GM19397 (cell line): ENCODE measurements at regions not wholly inside any gene's neighbourhood (a gene's known extent, or its start where the extent isn't known, plus 50 kb on each side); places are given as distances from the start of the nearest gene placed in this dataset.
"Not testable (repeated sequence)": the region's sequence is repeated elsewhere in the genome, so short reads cannot be mapped to it uniquely, and the experiment has no call there.

Source experiments
- ATAC-seq: cut with Tn5 transposase; IDR thresholded peaks from one replicate; pipeline ENCODE4 v1.9.1; 2021; ENCODE audit warnings: mild to moderate bottlenecking, moderate library complexity; ENCODE audit not compliant: unreplicated experiment

GRCh38 chr4:189126040-189126439, 814.6 kb upstream of the FRG1 start:
- ATAC-seq: no peak

DNA sequence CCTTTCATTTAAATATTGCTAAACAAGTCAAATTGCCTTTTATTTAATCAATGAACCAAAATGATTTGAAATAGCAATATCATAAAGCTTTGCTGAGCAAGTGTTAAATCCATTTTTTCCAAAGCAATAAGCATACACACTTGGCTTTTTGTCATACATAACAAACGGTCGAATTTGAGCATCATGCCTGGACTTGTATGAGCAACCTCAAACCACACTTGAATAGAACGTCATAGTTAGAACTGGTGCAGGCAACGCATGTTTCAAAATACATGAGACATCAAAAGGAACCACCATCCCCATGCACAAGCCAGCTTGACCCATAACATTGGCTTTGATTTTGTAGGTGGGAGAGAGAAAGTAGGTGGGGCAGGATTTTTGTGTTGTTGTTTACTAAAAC, 812.3 kb upstream of the FRG1 start:
- no peak for ATAC-seq

DNA sequence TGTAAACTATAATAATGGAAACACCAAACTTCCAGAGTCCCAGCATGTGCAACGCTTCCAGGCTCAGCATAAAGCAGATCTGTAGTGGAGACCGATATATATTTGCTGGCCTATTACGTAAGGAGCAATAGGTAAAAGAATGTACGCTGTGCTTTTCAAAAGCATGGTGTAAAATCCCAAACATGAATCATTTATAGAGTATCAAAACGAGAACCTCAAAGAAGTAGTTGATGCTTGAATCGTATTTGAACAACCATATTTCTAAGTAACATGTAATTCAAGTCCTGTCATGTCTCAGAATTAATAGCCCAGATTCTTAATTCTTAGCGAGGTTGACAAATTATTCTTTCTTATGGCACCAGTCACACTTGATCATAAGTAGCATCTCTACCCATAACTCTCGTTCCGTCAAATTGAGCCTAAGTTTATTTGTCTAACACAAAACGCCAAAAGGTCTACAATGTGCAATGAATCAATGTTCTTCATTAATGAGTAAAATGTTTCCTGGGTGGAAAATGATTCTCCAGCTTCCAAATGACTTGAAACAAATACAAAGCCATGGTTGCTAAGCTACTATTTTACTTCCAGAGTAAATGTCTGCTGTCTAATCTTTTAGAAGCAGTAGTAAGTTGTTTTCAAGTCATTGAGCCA, 811.5 kb upstream of the FRG1 start:
- ATAC-seq: no peak

DNA sequence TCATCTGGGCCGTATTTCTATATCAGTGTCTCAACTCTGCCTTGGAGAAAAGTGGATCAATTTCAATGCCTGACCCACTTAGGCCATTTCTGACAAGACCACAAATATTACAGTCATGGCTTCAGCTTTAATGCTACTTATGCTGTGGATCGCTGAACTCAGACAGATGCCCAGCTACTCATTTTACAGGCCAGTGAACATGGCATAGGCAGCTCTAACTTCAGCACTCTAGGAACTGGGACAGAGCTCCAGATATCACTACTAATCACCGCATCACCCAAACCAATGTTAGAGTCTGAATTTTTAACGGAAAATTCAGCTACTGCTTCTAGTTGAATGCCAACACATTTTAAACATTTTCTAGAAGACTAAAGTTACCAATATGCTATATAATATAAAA, 809.6 kb upstream of the FRG1 start:
- ATAC-seq: no peak

GRCh38 chr4:189136462-189136861, 804.2 kb upstream of the FRG1 start:
- no peak for ATAC-seq

- ATAC-seq: no peak
Observed at GRCh38 chr4:189143263-189143952, 797.3 kb upstream of the FRG1 start.

- no peak for ATAC-seq
Observed at GRCh38 chr4:189147005-189147929, 793.4 kb upstream of the FRG1 start.

DNA sequence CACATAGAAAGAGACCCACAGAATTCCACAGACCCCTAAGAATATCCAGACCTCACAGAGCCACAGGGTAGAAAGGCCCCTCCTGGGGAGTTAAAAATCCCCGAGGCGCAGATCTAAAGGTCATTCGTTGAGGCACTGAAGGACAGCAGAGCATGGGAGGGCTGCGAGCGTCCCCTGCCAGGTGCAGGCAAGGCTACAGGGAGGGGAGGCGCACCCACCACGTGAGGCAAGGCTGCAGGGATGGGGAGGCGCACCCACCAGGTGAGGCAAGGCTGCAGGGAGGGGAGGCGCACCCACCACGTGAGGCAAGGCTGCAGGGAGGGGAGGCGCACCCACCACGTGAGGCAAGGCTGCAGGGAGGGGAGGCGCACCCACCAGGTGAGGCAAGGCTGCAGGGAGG, 785.6 kb upstream of the FRG1 start:
- ATAC-seq: not testable (repeated sequence)

DNA sequence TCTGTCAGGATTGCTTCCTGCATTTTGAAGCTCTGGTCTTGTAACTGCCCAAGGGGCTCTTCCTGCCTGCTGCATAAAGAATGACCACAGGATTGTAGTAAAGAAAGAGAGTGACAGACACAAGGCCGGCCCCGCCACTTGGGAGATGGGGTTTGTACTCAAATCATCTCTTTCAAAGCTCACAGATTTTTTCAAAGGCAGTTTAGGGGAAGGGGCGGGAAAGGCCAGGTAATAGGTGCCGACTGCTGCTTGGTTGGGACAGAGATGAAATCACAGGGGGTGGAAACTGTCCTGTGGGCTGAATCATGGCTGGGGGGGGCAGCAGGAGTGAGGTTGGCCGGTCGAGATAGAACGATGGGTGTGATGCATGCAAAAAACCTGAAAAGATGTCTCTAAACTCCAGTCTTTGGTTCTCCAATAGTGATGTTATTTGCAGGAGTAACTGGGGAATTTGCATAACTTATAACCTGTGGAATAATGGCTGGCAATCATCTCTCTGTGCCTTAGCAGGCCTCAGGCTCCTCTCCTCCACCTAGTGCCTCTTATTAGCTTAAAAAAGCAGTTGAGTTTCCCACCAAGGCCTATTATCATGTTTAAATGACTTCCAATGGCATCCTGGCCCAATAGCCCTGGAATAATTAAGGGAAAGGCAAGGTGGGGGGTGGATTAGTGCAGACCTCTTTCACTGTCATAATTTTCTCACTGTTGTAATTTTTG, 778.4 kb upstream of the FRG1 start:
- no peak for ATAC-seq

DNA sequence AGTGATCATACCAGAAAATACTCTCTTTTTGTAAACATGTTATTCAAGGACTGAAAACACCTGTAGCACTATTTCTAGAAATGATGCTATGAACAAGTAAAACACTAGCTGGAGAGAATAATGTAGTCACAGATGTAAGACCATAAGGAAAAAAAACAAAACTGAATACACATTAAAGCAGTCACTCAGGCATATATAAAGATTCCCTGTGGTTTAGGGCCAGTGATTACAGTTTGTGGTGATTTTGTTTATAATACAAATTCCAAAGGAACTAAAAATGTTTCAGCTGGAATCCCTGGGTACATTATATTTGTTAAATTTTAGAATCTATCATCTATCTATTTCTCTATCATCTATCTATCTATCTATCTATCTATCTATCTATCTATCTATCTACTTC, 777.8 kb upstream of the FRG1 start:
- no peak for ATAC-seq

DNA sequence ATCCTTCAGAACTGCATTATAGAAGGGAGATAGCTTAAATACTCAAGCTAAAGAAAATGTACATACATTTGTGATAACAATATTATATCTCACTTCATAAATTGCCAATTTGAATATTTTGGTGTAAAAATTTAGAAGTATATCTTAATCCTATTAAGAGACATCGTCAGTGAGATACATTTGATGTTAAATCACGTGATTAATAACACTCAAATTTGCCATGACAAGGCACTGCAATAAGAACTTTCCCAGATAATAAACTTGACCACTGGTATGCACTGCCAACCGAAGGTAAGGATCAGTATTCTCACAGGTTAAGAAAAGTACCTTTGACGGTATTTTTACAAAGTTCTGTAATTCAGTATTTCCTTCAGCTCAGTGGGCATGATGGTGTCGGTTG, 764.7 kb upstream of the FRG1 start:
- no peak for ATAC-seq

- no peak for ATAC-seq
Observed at GRCh38 chr4:189177130-189177529, 763.5 kb upstream of the FRG1 start.

DNA sequence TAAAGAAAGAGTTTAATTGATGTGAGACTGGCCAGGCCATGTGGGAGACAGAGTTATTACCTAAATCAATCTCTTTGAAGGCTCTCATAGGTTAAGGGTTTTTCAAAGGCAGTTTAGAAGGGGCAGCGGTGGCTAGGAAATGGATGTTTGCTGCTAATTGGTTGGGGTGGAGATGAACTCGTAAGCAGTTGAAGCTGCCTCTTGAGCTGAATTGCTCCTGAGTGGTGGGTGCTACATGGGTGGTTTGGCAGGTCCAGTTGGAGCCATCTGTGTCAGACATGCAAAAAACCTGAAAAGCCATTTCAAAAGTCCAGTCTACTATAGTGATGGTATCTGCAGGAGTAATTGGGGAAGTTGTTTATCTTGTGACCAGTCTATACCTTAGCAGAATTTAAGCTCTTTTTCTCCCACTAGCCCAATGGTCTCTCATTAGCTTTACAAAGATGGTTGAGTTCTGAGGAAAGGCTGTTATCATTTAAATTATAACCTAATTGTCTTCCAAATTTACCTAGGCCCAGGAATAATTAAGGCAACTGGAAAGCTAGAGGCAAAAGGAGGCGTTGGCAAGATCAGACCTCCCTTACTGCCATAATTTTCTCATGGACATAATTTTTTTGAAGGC, 762.4 kb upstream of the FRG1 start:
- ATAC-seq: no peak

DNA sequence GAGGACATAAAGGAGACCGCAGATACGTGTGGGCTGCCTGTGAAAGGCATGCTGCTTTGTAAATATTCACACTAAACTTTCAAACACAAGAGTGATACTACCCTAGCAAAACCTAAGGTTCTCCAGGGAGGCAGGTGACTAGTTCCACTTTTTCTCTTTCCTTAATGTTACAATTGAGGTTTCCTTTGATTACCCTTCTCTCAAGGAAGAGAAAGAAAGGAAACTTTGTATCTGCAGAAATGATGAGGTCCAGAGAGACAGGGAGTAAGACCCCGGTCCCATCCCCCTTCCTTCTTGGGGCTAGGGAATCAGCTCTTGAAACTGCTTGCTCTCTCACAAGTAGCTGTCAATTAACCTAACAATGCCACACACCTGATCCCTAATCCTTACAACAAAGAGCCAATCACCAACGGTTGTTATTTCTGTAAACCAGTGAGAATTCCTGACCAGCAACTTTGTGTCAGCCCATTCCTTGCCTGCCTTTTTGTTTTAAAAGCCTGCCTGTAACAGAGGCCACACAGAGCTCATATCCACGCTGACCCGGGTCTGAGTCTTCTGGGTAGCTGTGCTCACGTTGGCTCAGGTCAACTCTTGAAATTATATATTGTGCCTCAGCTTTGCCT, 754.8 kb upstream of the FRG1 start:
- ATAC-seq: no peak

DNA sequence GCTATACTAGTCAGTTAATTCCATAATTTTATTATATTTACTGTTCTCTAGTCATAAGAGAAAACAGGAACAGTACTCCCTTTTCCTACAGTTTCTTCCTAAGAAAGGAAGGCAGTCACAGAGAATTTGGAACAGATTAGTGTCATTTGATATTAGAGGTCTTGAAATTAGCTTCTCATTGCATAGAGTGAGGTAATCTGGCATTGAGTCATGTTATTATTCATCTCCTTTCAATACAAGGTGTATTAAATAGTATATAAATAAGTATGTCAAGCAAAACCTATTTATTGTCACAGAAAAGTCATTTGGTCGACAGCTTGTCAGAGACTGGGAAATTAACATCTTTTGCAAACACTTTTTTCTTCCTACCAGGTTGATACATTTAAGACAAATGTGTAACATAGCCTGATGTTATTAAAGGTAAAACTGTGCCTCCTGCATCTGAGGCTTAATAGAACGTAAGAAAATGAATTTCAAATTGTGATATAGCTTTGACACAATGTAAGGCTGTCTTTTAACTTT, 753.1 kb upstream of the FRG1 start:
- ATAC-seq: no peak

- no peak for ATAC-seq
Observed at GRCh38 chr4:189198624-189199023, 742.0 kb upstream of the FRG1 start.

DNA sequence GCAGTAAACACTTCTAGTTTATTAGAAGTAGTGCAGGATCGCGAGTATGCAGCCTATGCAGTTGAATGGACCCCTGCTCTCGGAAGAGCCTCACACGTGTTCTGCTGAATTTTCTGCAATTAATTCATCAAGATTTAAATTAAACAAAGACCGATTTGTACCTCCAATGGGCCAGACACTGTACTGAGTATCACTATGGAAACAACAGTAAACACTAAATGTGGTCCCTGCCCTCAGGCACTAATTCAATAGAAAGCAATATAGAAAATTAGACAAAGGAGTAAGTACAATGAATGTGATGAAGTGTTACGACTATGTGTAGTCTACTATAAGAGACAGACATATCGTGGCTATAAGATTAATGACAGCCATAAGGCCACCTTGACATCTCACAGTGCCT, 740.3 kb upstream of the FRG1 start:
- ATAC-seq: no peak

- ATAC-seq: peak; percentile 74
Observed at GRCh38 chr4:189202182-189202868, 738.3 kb upstream of the FRG1 start.

- no peak for ATAC-seq
Observed at GRCh38 chr4:189202869-189203271, 737.8 kb upstream of the FRG1 start.
